Pons (tissue), 1 donor: ENCODE measurements at regions not wholly inside any gene's neighbourhood (a gene's known extent, or its start where the extent isn't known, plus 50 kb on each side); places are given as distances from the start of the nearest gene placed in this dataset.
"Not testable (repeated sequence)": the region's sequence is repeated elsewhere in the genome, so short reads cannot be mapped to it uniquely, and the experiment has no call there.

Experiments used
- DNase-seq: peaks from one replicate; pipeline ENCODE4 v3.0.0-alpha.2; 2016; ENCODE audit warnings: low spot score

GRCh38 chr16:59405802-59406201 lies 671.7 kb upstream of the GOT2 start:
- DNase-seq, result no peak

GRCh38 chr16:59404509-59404908 lies 670.4 kb upstream of the GOT2 start:
- no peak for DNase-seq

- DNase-seq, result no peak
Measured at GRCh38 chr16:59400830-59401229, 666.7 kb upstream of the GOT2 start.

- DNase-seq, result no peak
Measured at GRCh38 chr16:59397638-59398037, 663.5 kb upstream of the GOT2 start.

GRCh38 chr16:59394526-59394925 lies 660.4 kb upstream of the GOT2 start:
- no peak for DNase-seq

- DNase-seq, result no peak
Measured at GRCh38 chr16:59392911-59393310, 658.8 kb upstream of the GOT2 start.

GRCh38 chr16:59391617-59392364 lies 657.7 kb upstream of the GOT2 start:
- DNase-seq, result no peak

GRCh38 chr16:59385959-59386358 lies 651.8 kb upstream of the GOT2 start:
- no peak for DNase-seq

GRCh38 chr16:59385491-59385890 lies 651.4 kb upstream of the GOT2 start:
- DNase-seq, result no peak

GRCh38 chr16:59373632-59374031 lies 639.5 kb upstream of the GOT2 start:
- DNase-seq, result no peak

- DNase-seq, result no peak
Measured at GRCh38 chr16:59370717-59371116, 636.6 kb upstream of the GOT2 start.

GRCh38 chr16:59369523-59369922 lies 635.4 kb upstream of the GOT2 start:
- DNase-seq, result no peak

- no peak for DNase-seq
Measured at GRCh38 chr16:59368586-59368985, 634.5 kb upstream of the GOT2 start.

- no peak for DNase-seq
Measured at GRCh38 chr16:59356709-59357108, 622.6 kb upstream of the GOT2 start.

GRCh38 chr16:59356144-59356543 lies 622.0 kb upstream of the GOT2 start:
- no peak for DNase-seq

- DNase-seq, result no peak
Measured at GRCh38 chr16:59355704-59356103, 621.6 kb upstream of the GOT2 start.

- DNase-seq, result no peak
Measured at GRCh38 chr16:59351305-59351903, 617.3 kb upstream of the GOT2 start.

GRCh38 chr16:59350670-59351069 lies 616.6 kb upstream of the GOT2 start:
- DNase-seq, result no peak

GRCh38 chr16:59342669-59343068 lies 608.6 kb upstream of the GOT2 start:
- DNase-seq, result no peak

- DNase-seq, result no peak
Measured at GRCh38 chr16:59341368-59341767, 607.3 kb upstream of the GOT2 start.

- no peak for DNase-seq
Measured at GRCh38 chr16:59339871-59340270, 605.8 kb upstream of the GOT2 start.

GRCh38 chr16:59336136-59336695 lies 602.1 kb upstream of the GOT2 start:
- no peak for DNase-seq

- DNase-seq, result not testable (repeated sequence)
Measured at GRCh38 chr16:59331708-59332107, 597.6 kb upstream of the GOT2 start.
